Neural cell (in vitro differentiated cells): ENCODE measurements at regions not wholly inside any gene's neighbourhood (a gene's known extent, or its start where the extent isn't known, plus 50 kb on each side); places are given as distances from the start of the nearest gene placed in this dataset.

Source experiments
- CTCF ChIP-seq: fragments of 450-650 bp; IDR thresholded peaks from 2 replicates; pipeline ENCODE4 v1.5.1; 2014; ENCODE audit warnings: antibody characterized with exemption, mild to moderate bottlenecking, moderate library complexity; ENCODE audit not compliant: poor library complexity, severe bottlenecking
- EZH2 ChIP-seq: fragments of 200-600, 300-800 bp; shearing (Covaris generic), sonication (generic); IDR thresholded peaks from 2 replicates; pipeline ENCODE4 v1.6.1; 2014; ENCODE audit warnings: antibody characterized with exemption, low read length, borderline replicate concordance, mild to moderate bottlenecking; ENCODE audit not compliant: insufficient read depth, poor library complexity, severe bottlenecking
- POLR2AphosphoS5 ChIP-seq: IDR thresholded peaks from 2 replicates; pipeline ENCODE4 v1.6.1; 2012

GRCh38 chr11:134731213-134731961 is 319.3 kb upstream of the B3GAT1 start:
- TF ChIP-seq EZH2 (no peak), CTCF (no peak), POLR2AphosphoS5 (no peak)
